ENCODE measurements at regions not wholly inside any gene's neighbourhood (a gene's known extent, or its start where the extent isn't known, plus 50 kb on each side); places are given as distances from the start of the nearest gene placed in this dataset.

GRCh38 chr12:70033310-70033709 is 208.3 kb downstream of the MYRFL start:
- no peak for TF ChIP-seq CTCF (IDR thresholded peaks at IDR 0.05)
- no peak for TF ChIP-seq POLR2A (IDR thresholded peaks at IDR 0.05)
- H3K4me3 ChIP-seq (ENCODE audit: low read depth, poor library complexity, severe bottlenecking), result no peak overlapping the region
- WGBS, 2 donors, result 93 to 98% methylated on average over 3 of the region's 3 CpGs
- intact Hi-C loops (cut with DNase I; ENCODE audit: low total_unique reads), result no loop called here
- no peak for DNase-seq (ENCODE audit: low spot score in 2 of 2)

DNA sequence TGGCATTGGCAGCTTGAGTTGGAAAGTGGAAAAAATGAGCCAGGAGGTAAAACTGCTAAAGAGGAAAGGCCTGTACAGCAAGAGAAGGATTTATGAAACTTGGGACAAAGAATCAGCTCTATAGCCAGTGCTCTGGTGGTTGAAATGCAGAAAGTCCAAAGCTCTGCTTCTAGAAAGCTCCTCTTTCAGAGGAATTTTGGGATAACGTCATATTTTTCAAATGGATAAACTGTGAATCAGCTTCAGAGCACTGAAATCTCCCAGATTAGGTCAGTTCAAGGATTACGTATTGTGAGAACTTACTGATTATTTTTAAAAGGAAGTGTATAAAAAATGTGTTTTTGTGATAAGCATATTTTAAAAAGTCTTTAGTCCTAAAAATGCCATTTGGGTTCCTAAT is 203.1 kb upstream of the CNOT2 start:
- intact Hi-C loops (cut with DNase I; ENCODE audit: low total_unique reads), result no loop called here
- no peak for DNase-seq (ENCODE audit: low spot score in 2 of 2)
- no peak overlapping the region for H3K4me3 ChIP-seq (ENCODE audit: low read depth, poor library complexity, severe bottlenecking)
- no peak for TF ChIP-seq CTCF (IDR thresholded peaks at IDR 0.05)
- TF ChIP-seq POLR2A (IDR thresholded peaks at IDR 0.05), result no peak
- WGBS, 2 donors, result 72 to 83% methylated on average over 2 of the region's 2 CpGs

GRCh38 chr12:70042675-70043074 is 200.6 kb upstream of the CNOT2 start:
- intact Hi-C loops (cut with DNase I; ENCODE audit: low total_unique reads), result no loop called here
- H3K4me3 ChIP-seq (ENCODE audit: low read depth, poor library complexity, severe bottlenecking), result no peak overlapping the region
- DNase-seq (ENCODE audit: low spot score in 2 of 2), result no peak
- no peak for TF ChIP-seq CTCF (IDR thresholded peaks at IDR 0.05)
- no peak for TF ChIP-seq POLR2A (IDR thresholded peaks at IDR 0.05)
- WGBS, 2 donors, result 62% methylated on average over 6 of the region's 6 CpGs

DNA sequence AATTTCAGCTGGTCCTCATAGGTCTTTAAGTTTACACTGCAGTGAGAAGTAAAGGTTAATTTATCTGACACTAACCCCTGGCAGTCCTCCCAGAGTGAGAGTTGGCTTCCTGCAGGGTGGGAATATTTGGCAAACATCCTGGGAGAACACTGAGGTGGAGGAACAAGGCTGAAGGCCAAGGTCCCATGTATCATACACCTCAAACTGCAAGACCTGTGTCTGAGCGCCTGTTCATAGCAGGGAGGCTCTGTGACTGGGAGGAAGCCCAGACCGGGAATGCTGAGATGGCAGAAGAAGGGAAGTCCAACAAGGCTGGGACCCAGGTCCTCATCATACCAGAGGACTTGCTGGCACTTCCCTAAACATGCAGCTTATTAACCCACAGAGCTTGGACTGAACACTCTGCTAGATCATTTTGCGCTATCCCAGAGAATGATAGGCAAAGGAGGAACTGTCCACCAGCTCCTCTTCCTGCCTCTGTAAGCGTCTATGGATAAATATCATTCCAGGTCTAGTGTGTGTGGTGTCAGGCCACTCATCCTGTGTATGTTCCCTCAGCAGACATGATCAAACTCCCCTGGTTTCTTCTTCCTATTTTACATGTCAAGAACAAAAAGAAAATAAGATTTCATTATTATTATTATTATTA is 199.6 kb upstream of the CNOT2 start:
- DNase-seq (ENCODE audit: low spot score in 2 of 2), result no peak
- WGBS, 2 donors, result 64 to 71% methylated on average over 4 of the region's 4 CpGs
- intact Hi-C loops (cut with DNase I; ENCODE audit: low total_unique reads), result no loop called here

GRCh38 chr12:70044167-70044566 is 199.1 kb upstream of the CNOT2 start:
- WGBS, 2 donors, result 79 to 82% methylated on average over 2 of the region's 2 CpGs
- TF ChIP-seq POLR2A (IDR thresholded peaks at IDR 0.05) (no peak), CTCF (IDR thresholded peaks at IDR 0.05) (no peak)
- H3K4me3 ChIP-seq (ENCODE audit: low read depth, poor library complexity, severe bottlenecking), result no peak overlapping the region
- intact Hi-C loops (cut with DNase I; ENCODE audit: low total_unique reads), result no loop called here
- DNase-seq (ENCODE audit: low spot score in 2 of 2), result no peak

More for the DNA sequence above, 199.6 kb upstream of the CNOT2 start:
- TF ChIP-seq POLR2A (IDR thresholded peaks at IDR 0.05), result no peak
- H3K4me3 ChIP-seq (ENCODE audit: low read depth, poor library complexity, severe bottlenecking), result no peak overlapping the region

- intact Hi-C loops (cut with DNase I; ENCODE audit: low total_unique reads), result no loop called here
- no peak for DNase-seq (ENCODE audit: low spot score in 2 of 2)
- no peak for TF ChIP-seq POLR2A (IDR thresholded peaks at IDR 0.05)
- TF ChIP-seq CTCF (IDR thresholded peaks at IDR 0.05), result no peak
- 20 to 24% methylated on average over 3 of the region's 3 CpGs for WGBS, 2 donors
- H3K4me3 ChIP-seq (ENCODE audit: low read depth, poor library complexity, severe bottlenecking), result no peak overlapping the region
These were observed 198.2 kb upstream of the CNOT2 start for GRCh38 chr12:70045036-70045435.

Measured in lower leg skin (tissue), 4 donors.